CD4-positive, CD25-positive, alpha-beta regulatory T cell (primary cell): ENCODE measurements at regions not wholly inside any gene's neighbourhood (a gene's known extent, or its start where the extent isn't known, plus 50 kb on each side); places are given as distances from the start of the nearest gene placed in this dataset.
A peak's percentile ranks its signal among the peaks of the same experiment; 100 is the strongest.

Experiments
- ATAC-seq, 2 donors: fragments of 150-1000 bp; cut with Tn5 transposase; one replicate each; pipeline ENCODE4 v1.10.0; 2021; ENCODE audit warnings: low read depth in 2 of 2, moderate number of reproducible peaks in 2 of 2, moderate library complexity in 1 of 2
- DNase-seq, 3 donors: peaks; one replicate each; pipeline versions ENCODE4 v3.0.0 to v3.0.0-alpha.2; 2012 to 2022; ENCODE audit warnings: mixed read lengths in 1 of 3
- H3K27ac ChIP-seq: one replicate; pipeline ENCODE4 v1.7.0; 2013; ENCODE audit warnings: mild to moderate bottlenecking, low read length; ENCODE audit not compliant: insufficient read depth, poor library complexity, severe bottlenecking
- H3K27me3 ChIP-seq: one replicate; pipeline ENCODE4 v1.7.0; 2013; ENCODE audit warnings: low read length; ENCODE audit not compliant: control insufficient read depth, insufficient read depth
- H3K36me3 ChIP-seq: one replicate; pipeline ENCODE4 v1.7.0; 2013; ENCODE audit warnings: mild to moderate bottlenecking, low read length, moderate library complexity; ENCODE audit not compliant: control insufficient read depth, insufficient read depth
- H3K4me1 ChIP-seq: 2 replicates; pipeline ENCODE4 v1.7.0; 2013; ENCODE audit warnings: mild to moderate bottlenecking, low read length; ENCODE audit not compliant: insufficient read depth, control insufficient read depth, poor library complexity, severe bottlenecking
- H3K4me3 ChIP-seq: one replicate; pipeline ENCODE4 v1.7.0; 2013; ENCODE audit warnings: low read depth, mild to moderate bottlenecking, low read length, moderate library complexity
- H3K9me3 ChIP-seq, 2 experiments: 1 replicate in 1 of 2; 2 replicates in 1 of 2; pipeline ENCODE4 v1.7.0; 2013; ENCODE audit warnings: low read length in 2 of 2, mild to moderate bottlenecking in 1 of 2, moderate library complexity in 1 of 2; ENCODE audit not compliant: control insufficient read depth in 2 of 2
- H3K27ac Mint-ChIP-seq, 3 donors: one replicate each; pipeline ENCODE4 v1.8.0; 2020 to 2022; ENCODE audit warnings: mild to moderate bottlenecking in 3 of 3, mixed read lengths in 3 of 3, moderate library complexity in 2 of 3
- H3K27me3 Mint-ChIP-seq: one replicate; pipeline ENCODE4 v1.8.0; 2022; ENCODE audit warnings: mild to moderate bottlenecking, mixed read lengths
- H3K36me3 Mint-ChIP-seq: one replicate; pipeline ENCODE4 v1.8.0; 2020; ENCODE audit warnings: mixed read lengths
- H3K4me1 Mint-ChIP-seq, 4 donors: one replicate each; pipeline ENCODE4 v1.8.0; 2020 to 2022; ENCODE audit warnings: mixed read lengths in 4 of 4, mild to moderate bottlenecking in 1 of 4
- H3K4me3 Mint-ChIP-seq, 4 donors: one replicate each; pipeline ENCODE4 v1.8.0; 2020 to 2022; ENCODE audit warnings: mild to moderate bottlenecking in 4 of 4, mixed read lengths in 4 of 4, moderate library complexity in 3 of 4
- H3K9me3 Mint-ChIP-seq, 7 donors: one replicate each; pipeline ENCODE4 v1.8.0; 2020 to 2022; ENCODE audit warnings: mixed read lengths in 7 of 7, mild to moderate bottlenecking in 3 of 7, moderate library complexity in 2 of 7

GRCh38 chr13:79906345-79906744 is 425.4 kb downstream of the NDFIP2 start:
- Mint-ChIP-seq H3K27ac (no peak overlapping the region), H3K9me3 (peaks cover 0 to 4% (median 0%) of the 10 kb centered on the region in 7 donors), H3K4me3 (no peak overlapping the region), H3K27me3 (no peaks in the 10 kb centered on the region), H3K36me3 (no peaks in the 10 kb centered on the region), H3K4me1 (no peaks in the 10 kb centered on the region)
- H3K9me3 ChIP-seq, result no peaks in the 10 kb centered on the region
- no peak for DNase-seq
- H3K4me1 ChIP-seq, result no peaks in the 10 kb centered on the region
- no peak for ATAC-seq
- no peak overlapping the region for H3K4me3 ChIP-seq
- H3K36me3 ChIP-seq, result no peaks in the 10 kb centered on the region
- H3K27ac ChIP-seq, result no peak overlapping the region
- H3K27me3 ChIP-seq, result no peaks in the 10 kb centered on the region

GRCh38 chr13:79905018-79905417 is 424.1 kb downstream of the NDFIP2 start:
- H3K4me1 ChIP-seq, result no peaks in the 10 kb centered on the region
- Mint-ChIP-seq H3K36me3 (no peaks in the 10 kb centered on the region), H3K9me3 (peaks cover 0 to 2% (median 0%) of the 10 kb centered on the region in 7 donors), H3K4me3 (no peak overlapping the region), H3K27me3 (no peaks in the 10 kb centered on the region), H3K27ac (no peak overlapping the region), H3K4me1 (no peaks in the 10 kb centered on the region)
- H3K36me3 ChIP-seq, result no peaks in the 10 kb centered on the region
- H3K4me3 ChIP-seq, result no peak overlapping the region
- no peaks in the 10 kb centered on the region for H3K9me3 ChIP-seq
- no peaks in the 10 kb centered on the region for H3K27me3 ChIP-seq
- H3K27ac ChIP-seq, result no peak overlapping the region
- ATAC-seq (no peak), DNase-seq (no peak)

- no peaks in the 10 kb centered on the region for H3K4me1 ChIP-seq
- H3K27ac Mint-ChIP-seq, result no peak overlapping the region
- no peak overlapping the region for H3K27ac ChIP-seq
- DNase-seq (no peak), ATAC-seq (no peak)
- no peaks in the 10 kb centered on the region for H3K4me1 Mint-ChIP-seq
- H3K36me3 ChIP-seq, result no peaks in the 10 kb centered on the region
- no peaks in the 10 kb centered on the region for H3K27me3 Mint-ChIP-seq
- H3K36me3 Mint-ChIP-seq, result no peaks in the 10 kb centered on the region
- no peak overlapping the region for H3K4me3 ChIP-seq
- no peaks in the 10 kb centered on the region for H3K27me3 ChIP-seq
- no peak overlapping the region for H3K4me3 Mint-ChIP-seq
- peaks cover 0 to 2% (median 0%) of the 10 kb centered on the region in 7 donors for H3K9me3 Mint-ChIP-seq
- H3K9me3 ChIP-seq, result no peaks in the 10 kb centered on the region
These were observed 423.6 kb downstream of the NDFIP2 start for GRCh38 chr13:79904581-79904980.

GRCh38 chr13:79901336-79901735 is 420.4 kb downstream of the NDFIP2 start:
- Histone ChIP-seq H3K36me3 (no peaks in the 10 kb centered on the region), H3K27ac (no peak overlapping the region), H3K27me3 (no peaks in the 10 kb centered on the region), H3K4me1 (no peaks in the 10 kb centered on the region), H3K9me3 (no peaks in the 10 kb centered on the region), H3K4me3 (no peak overlapping the region)
- Mint-ChIP-seq H3K27ac (no peak overlapping the region), H3K36me3 (no peaks in the 10 kb centered on the region), H3K27me3 (no peaks in the 10 kb centered on the region), H3K9me3 (peaks cover 0 to 2% (median 0%) of the 10 kb centered on the region in 7 donors), H3K4me1 (no peaks in the 10 kb centered on the region), H3K4me3 (no peak overlapping the region)
- ATAC-seq, result no peak
- DNase-seq, result no peak

- H3K36me3 Mint-ChIP-seq, result no peaks in the 10 kb centered on the region
- no peaks in the 10 kb centered on the region for H3K36me3 ChIP-seq
- H3K4me3 Mint-ChIP-seq, result no peak overlapping the region
- DNase-seq (no peak), ATAC-seq (no peak)
- no peaks in the 10 kb centered on the region for H3K27me3 Mint-ChIP-seq
- H3K4me1 Mint-ChIP-seq, result no peaks in the 10 kb centered on the region
- H3K27ac Mint-ChIP-seq, result no peak overlapping the region
- H3K9me3 ChIP-seq, result no peaks in the 10 kb centered on the region
- H3K9me3 Mint-ChIP-seq, result peaks cover 0 to 3% (median 0%) of the 10 kb centered on the region in 7 donors
- no peaks in the 10 kb centered on the region for H3K4me1 ChIP-seq
- H3K27ac ChIP-seq, result no peak overlapping the region
- H3K27me3 ChIP-seq, result no peaks in the 10 kb centered on the region
- H3K4me3 ChIP-seq, result no peak overlapping the region
These were observed 419.4 kb downstream of the NDFIP2 start for GRCh38 chr13:79900356-79900755.

GRCh38 chr13:79898996-79899395 is 418.0 kb downstream of the NDFIP2 start:
- Histone ChIP-seq H3K27ac (no peak overlapping the region), H3K9me3 (no peaks in the 10 kb centered on the region), H3K4me1 (no peaks in the 10 kb centered on the region), H3K27me3 (no peaks in the 10 kb centered on the region), H3K4me3 (no peak overlapping the region), H3K36me3 (no peaks in the 10 kb centered on the region)
- Mint-ChIP-seq H3K27ac (no peak overlapping the region), H3K4me1 (no peaks in the 10 kb centered on the region), H3K4me3 (no peak overlapping the region), H3K36me3 (no peaks in the 10 kb centered on the region), H3K9me3 (peaks cover 0 to 4% (median 0%) of the 10 kb centered on the region in 7 donors), H3K27me3 (no peaks in the 10 kb centered on the region)
- DNase-seq (no peak), ATAC-seq (no peak)

- Histone ChIP-seq H3K4me1 (no peaks in the 10 kb centered on the region), H3K9me3 (no peaks in the 10 kb centered on the region), H3K27ac (no peak overlapping the region), H3K36me3 (no peaks in the 10 kb centered on the region), H3K27me3 (no peaks in the 10 kb centered on the region), H3K4me3 (no peak overlapping the region)
- Mint-ChIP-seq H3K4me3 (no peak overlapping the region), H3K9me3 (peaks cover 0 to 4% (median 0%) of the 10 kb centered on the region in 7 donors), H3K27ac (no peak overlapping the region), H3K4me1 (no peaks in the 10 kb centered on the region), H3K27me3 (no peaks in the 10 kb centered on the region), H3K36me3 (no peaks in the 10 kb centered on the region)
- ATAC-seq (no peak), DNase-seq (no peak)
These were observed 417.4 kb downstream of the NDFIP2 start for GRCh38 chr13:79898202-79898826.

- ATAC-seq, result no peak
These were observed 415.9 kb downstream of the NDFIP2 start for GRCh38 chr13:79896851-79897250.

More at GRCh38 chr13:79896851-79897250, 415.9 kb downstream of the NDFIP2 start:
- no peak overlapping the region for H3K27ac ChIP-seq
- H3K27me3 ChIP-seq, result no peaks in the 10 kb centered on the region
- Mint-ChIP-seq H3K4me1 (no peaks in the 10 kb centered on the region), H3K4me3 (no peak overlapping the region), H3K27me3 (no peaks in the 10 kb centered on the region), H3K36me3 (no peaks in the 10 kb centered on the region), H3K9me3 (peaks cover 0 to 6% (median 1%) of the 10 kb centered on the region in 7 donors), H3K27ac (peak overlapping the region in 1 of 3 donors; percentile 53)
- H3K9me3 ChIP-seq, result no peaks in the 10 kb centered on the region
- no peaks in the 10 kb centered on the region for H3K36me3 ChIP-seq
- DNase-seq, result no peak
- H3K4me1 ChIP-seq, result no peaks in the 10 kb centered on the region
- no peak overlapping the region for H3K4me3 ChIP-seq
